GM21360 (cell line): ENCODE measurements at regions not wholly inside any gene's neighbourhood (a gene's known extent, or its start where the extent isn't known, plus 50 kb on each side); places are given as distances from the start of the nearest gene placed in this dataset.
"Not testable (repeated sequence)": the region's sequence is repeated elsewhere in the genome, so short reads cannot be mapped to it uniquely, and the experiment has no call there.

Source experiments
- ATAC-seq: cut with Tn5 transposase; IDR thresholded peaks from one replicate; pipeline ENCODE4 v1.9.1; 2021; ENCODE audit warnings: mild to moderate bottlenecking, moderate library complexity; ENCODE audit not compliant: unreplicated experiment

DNA sequence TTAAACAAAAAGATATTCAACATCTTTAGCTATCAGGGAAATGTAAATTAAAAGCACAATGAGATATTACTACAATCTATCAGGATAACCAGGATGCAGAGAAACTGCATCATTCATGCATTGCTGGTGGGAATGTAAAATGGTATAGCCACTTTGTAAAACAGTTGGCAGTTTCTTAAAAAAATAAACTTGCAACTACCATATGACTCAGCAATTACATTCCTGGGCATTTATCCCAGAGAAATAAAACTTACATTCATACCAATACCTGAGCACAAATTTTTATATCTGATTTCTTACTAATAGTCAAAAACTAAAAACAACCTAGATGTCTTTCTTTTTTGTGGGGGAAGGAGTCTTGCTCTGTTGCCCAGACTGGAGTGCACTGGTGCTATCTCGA, 190.3 kb upstream of the TAB2 start:
- no peak for ATAC-seq

DNA sequence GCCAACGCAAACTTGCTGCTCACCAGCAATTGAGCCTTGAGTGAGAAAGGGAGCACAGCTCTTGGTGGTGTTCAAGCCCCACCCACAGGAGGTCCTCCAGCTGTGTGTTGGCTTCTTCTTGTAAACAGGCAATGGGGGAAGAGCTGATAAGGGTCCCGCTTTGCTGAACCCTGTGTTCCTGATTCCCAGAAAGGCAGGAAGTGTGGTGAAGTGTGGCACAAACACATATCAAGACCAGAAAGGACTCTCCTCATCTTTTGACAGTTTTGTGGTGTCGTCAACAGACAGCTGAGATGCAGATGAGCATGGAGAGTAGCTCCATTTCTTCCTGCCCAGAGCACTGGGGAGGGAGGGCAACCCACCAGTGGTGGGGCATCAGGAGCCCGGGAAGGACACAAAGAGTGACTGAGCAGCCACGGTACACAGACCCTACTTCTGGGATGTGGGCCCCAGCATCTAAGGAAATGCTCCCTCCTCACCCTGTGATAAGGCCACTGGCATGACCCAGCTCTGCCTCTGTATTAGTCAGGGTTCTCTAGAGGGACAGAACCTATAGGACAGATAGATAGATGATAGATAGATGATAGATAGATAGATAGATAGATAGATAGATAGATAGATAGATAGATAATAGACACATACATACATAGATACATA, 188.9 kb upstream of the TAB2 start:
- ATAC-seq, result no peak

DNA sequence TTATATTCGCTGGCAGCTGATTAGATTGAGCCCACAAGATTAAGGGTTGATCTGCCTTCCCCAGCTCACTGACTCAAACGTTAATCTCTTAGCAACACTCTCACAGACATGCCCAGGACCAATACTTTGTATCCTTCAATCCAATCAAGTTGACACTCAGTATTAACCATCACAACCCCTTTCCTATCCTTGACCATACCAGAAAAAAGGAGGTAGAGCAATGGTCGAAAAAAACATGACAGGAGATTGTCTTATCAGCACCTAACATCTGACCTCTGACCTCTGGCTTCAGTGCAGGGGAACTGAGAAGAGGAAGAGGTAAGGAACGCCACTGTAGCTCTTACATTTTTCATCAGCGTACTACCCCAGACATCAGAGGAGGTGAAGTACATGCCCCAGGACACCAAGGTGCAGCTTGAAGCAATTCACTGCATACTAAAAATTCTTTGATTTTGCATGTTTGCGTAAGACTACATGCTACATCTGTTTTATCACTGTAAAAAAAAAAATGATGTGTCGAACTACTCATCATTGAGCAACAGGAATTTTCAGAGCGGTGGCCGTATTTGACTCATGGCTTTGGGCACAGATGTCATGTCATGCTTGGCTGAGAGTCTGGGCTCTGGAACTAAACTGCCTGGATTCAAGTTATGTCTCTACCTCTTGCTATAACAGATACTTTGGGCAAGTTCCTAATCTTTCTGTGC, 188.0 kb upstream of the TAB2 start:
- no peak for ATAC-seq

DNA sequence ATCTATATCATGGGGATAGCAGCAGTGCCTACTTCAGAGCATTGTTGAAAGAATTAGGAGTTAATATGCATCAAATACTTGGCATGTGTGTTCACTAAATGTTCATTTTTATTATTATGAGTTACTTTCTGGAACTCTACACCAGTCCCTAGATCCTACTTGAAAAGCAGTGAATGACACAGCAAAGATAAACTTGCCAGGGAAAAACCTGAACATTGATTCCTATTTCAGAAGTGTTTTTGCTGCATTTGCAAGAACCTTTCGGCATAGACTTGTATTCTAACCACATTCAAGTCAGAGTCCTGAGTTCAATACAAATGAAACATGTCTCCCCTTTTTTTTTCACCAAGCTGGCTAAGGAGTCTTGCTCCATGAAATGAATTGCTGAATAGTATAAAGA, 187.4 kb upstream of the TAB2 start:
- no peak for ATAC-seq

DNA sequence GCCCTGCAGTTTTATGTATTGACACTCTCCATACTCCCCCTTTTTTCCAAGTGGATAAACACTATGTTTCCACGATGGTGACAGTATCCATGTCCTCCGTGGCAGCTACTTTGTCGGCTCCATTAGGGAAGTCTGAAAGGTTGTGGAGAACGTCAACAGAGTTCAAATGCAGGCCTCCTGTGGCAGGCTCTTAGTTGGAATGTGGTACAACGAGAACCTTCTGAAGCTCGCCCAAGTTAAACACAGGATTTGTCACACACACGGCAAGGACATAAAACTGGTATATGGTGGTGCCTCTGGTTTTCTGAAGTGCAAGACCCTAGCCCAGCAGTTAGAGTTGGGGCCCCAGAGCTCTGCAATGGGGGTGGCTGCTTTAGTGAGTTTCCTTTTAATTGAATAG, 187.0 kb upstream of the TAB2 start:
- no peak for ATAC-seq

DNA sequence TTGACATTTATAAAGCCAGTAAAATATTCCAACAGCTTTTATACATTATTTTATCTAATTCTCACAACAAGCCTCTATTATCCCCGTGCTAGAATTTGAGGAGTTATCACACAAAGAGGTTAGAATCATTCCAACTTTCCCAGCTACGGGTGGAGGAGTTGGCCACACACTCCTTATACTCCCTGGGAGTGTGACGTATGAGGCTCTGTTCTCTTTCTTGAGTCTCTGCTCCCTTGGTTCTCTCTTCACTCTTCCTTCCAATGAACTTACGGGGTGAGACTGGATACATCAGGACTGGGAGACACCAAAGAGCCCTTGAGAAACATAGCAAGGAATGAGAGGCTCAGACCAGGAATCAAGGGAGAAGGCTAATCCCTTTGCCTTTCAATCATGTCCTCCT, 185.6 kb upstream of the TAB2 start:
- ATAC-seq, result no peak

DNA sequence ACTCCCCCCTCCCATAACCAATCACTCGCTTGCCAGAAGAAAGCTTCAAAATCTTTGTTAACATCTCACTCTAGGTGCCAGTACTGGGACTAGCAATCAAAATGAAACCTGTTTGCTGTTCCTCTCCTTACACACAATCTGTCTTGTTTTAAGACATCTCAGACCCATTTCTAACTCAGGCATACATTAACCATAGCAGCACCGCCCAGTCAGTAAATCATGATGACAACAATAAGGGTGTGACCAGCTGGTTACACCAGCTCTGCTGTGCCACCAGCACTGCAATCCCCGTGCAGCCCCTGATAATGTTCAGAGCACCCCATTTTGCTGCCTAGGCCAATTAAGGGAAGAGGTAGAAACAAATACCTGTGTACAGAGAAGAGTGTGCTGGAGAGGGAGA, 185.2 kb upstream of the TAB2 start:
- ATAC-seq, result no peak

DNA sequence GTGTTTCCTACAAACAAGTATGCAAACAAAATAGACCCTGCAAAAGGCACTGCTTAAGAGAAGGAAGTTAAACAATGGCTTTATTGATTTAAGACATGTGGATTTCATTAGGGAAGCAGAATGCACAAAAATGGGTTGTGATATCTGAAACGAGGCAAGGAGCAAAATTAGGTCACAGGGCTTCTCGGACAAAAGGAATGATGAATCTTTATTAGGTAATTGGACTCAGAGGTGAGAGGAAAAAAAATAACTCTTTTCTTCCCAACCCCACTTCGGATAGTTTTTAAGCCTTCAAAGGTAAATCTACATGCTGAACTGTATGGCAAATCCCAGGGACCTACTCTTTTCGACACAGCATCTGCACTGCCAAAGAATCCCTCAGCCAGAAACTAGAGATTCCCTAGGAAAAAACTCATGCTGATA, 183.0 kb upstream of the TAB2 start:
- ATAC-seq, result no peak

DNA sequence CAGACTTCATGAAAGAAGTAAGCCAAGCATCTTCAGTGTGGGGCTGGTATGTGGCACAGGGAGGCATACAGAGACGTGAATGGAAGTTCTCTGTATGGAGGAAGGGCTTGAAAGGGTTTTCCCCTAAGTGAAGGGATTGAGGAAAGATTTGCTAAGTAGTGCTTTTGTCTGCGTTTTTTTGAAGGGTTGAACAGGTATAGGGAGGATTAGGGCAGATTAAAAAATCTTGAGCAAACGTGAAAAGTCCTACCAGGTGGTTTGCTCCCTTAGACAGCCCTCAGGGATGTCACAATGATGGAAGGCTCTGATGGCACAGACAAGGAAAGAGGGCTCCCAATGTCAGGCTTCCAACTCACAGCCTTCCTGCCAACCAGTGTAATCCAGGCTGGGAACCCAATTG, 181.7 kb upstream of the TAB2 start:
- ATAC-seq, result no peak

DNA sequence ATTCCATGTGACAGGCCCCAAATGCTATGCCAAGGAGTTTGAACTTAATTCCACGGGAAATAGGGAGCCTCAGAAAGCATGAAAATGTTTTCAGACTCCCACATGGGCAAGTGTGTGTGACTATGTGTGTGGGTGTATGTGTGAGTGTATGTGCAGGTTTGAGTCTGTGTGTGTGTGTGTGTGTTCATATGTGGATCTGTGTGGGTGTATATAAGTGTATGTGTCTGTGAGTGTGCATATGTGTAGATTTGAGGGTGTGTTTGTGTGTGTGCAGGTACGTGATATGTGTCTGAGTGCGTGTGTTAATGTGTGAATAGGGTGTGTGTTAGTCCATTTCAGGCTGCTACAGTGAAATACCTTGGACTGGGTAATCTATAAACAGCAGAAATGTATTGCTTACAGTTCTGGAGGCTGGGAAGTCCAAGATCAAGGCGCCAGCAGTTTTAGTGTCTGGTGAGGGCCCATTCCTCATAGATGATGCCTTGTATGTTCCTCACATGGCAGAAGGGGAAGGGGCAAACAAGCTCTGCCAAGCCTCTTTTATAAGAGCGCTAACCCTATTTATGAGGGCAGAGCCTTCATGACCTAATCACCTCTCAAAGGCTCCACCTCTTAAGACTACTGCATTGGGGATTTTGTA, 181.1 kb upstream of the TAB2 start:
- no peak for ATAC-seq

DNA sequence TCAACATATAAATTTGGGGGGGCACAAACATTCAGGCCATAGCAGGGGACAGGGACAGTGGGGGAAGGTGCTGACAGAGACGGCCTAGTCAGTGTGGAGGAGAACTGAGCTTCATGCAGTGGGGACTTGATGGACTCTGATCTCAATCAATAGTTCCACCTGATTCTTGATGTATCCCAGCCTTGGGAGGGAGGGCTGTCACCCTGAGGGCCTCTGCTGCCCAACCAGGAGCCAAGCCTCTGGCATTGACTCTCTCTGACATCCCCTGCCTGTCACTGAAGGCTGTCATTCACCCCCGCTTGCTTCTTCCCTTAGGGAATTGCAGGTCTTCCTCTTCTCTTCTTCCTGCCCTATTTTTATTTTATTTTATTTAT, 180.6 kb upstream of the TAB2 start:
- no peak for ATAC-seq

DNA sequence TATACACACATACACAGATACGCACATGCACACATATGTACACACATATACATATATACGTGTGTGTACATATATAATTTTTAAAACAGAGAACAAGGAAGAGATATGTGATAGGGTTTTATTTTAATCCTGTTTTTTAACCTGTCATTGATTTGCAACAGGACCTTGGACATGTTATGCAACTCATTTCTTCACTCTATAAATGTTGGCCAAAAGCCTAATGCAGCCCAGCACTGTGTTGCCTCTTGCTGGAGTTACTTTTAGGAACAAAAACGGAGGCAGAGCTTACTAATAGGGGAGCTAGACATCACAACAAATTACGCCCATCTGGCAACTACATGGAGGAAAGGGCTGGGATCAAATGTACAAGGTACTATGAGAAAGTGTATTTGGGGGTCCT, 179.9 kb upstream of the TAB2 start:
- ATAC-seq, result no peak

DNA sequence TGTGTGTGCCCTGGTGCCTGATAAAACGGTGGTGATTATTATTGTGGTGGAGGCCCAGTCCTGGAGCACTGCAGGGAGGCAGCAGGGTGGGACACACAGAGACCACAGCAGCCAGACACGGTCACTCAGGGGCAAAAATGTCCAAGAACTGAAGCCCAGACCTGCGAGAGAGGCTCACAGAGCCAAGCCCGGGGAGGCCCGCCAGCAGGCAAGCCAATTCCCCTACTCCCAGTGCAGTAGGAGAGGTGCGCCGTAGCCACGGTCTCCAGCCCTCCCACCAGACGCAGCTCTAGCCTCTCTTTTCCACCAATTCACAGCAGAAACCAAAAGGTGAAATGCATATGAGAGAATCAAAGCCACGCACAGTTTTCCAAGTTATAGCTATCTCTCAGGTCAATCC, 179.4 kb upstream of the TAB2 start:
- no peak for ATAC-seq

DNA sequence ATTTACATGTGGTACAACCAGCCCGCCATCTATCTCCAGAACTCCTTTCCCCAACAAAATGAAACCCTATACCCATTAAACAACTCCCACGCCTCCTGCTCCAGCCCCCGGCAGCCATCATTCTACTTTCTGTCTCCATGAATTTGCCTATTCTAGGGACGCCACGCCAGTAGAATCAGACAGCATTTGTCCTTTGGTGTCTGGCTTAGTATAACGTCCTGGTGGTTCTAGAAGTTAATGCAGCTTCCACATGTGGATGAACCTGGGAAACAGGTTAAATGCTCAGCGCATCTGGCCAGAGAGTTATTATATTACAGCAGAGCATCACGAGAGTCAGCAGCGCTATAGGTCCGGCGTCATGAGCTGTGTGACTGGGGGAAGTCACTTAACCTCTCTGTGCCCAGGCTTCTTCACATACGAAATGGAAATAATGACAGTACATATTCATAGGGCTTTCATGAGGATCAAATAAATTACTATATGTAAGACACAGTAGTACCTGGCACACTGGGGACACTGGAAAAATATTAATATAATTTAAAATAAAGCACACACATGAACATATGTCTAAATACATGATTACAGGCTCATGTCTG, 178.7 kb upstream of the TAB2 start:
- no peak for ATAC-seq

DNA sequence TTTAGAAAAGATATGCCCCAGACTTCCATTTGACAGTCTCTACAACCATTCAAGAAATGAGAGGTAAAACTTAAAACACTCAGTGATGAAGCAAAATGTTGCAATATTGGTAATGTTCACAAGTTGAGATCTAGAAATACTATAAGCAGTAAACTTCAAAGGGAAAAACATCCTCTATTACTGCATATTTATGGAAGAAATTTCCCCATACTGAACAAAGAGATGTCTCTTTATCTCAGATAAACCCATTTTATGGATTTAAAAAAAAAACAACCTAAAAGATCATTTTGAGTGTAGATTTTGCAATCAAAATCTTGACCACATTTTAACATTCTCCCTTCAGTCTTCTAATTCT, 177.8 kb upstream of the TAB2 start:
- no peak for ATAC-seq

DNA sequence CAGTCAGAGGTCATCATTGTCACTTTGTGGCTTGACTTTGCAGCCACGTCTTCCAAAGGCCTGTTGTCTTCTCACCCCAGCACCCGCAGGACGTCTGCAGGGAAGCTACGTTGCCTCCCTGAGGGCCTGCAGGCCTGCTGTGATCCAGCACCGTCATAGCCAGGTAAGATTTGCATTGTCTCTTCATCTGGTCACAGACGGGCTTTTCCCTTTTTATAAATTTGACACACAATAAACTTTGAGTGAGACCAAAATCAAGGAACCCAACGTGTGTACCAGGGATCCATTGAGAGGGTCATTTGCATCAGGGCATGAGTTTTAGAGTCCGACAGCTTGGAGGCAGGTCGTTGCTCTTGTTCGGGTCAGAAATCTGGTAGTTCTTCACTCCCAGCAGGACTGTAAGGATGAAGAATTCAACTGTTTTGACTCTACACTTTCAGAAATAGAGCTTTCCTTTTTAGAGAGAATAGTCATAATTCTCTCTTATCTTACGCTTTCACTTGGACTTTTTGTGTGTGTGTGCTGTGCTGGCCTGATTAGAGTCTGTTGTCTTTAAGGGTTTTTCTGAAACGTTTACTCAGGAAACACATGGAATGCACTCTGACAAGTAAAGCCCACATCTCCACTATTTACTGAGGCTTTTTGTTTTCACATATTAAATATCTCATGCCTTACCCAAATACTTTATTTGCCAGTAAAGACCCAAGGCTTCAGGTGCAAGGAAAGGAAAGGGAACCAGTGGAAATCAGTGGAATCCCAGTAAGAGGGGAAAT, 177.2 kb upstream of the TAB2 start:
- peak; percentile 80 for ATAC-seq

DNA sequence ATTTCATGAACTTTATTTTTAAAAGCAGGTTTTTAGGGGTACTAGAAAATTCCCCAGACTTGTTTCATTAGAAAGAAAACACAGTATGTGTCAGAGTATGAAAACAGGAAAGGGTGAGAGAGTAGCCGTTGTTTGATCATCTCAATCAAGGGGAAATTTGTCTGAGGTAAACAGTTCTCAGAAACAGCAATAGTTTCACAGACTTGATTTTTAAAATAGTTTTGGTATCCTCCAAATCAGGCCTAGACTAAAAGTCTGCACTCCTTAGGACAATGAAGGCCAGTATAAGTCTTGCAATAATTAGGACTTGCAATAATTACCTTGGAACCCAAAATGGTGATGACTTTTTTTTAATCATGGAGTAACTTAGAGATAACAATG, 176.6 kb upstream of the TAB2 start:
- peak; percentile 52 for ATAC-seq

DNA sequence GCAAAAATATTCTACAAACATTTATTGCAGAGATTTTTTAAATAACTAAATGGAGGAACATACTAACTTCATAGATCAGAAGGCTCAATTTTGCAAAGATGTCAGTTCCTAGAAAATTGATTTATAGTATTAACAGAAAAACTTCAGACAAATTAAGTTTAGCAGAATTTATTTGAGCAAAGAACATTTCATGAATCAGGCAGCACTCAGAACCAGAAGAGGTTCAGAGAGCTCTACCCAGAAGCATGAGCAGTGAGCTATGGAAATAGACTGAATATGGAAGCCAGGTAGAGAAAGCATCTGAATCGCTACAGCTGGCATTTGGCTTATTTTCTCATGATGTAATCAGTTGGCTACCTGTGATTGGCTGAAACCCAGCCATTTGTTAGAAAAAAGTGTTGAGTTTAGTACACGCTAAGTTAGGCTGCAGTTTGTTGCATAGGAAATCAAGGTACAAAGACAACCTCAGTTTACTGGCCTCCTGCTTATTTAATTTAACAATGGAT, 174.5 kb upstream of the TAB2 start:
- no peak for ATAC-seq

DNA sequence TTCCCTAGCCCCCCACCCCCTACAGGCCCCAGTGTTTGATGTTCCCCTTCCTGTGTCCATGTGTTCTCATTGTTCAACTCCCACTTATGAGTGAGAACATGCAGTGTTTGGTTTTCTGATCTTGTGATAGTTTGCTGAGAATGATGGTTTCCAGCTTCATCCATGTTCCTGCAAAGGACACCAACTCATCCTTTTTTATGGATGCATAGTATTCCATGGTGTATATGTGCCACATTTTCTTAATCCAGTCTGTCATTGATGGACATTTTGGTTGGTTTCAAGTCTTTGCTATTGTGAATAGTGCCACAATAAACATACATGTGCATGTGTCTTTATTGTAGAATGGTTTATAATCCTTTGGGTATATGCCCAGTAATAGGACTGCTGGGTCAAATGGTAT, 171.7 kb upstream of the TAB2 start:
- not testable (repeated sequence) for ATAC-seq

DNA sequence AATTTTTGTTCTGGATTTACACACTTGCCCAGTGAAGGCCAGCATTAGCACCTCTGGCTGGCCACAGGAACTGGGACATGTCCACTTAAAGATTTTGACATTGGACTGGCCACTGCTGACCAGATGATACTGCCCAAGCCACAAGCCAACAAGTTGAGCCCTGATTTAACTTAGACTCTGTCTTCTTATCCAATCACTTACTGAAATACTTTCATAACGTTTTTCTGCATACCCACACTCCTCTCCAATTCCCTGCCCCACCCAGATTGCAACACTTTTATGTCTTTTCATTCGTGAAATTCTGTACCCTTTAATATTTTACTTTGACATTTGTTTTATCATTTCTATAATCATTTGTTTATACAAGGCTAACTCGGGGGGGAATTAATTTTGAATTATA, 170.3 kb upstream of the TAB2 start:
- no peak for ATAC-seq
